GM12891 (cell line): ENCODE measurements at regions not wholly inside any gene's neighbourhood (a gene's known extent, or its start where the extent isn't known, plus 50 kb on each side); places are given as distances from the start of the nearest gene placed in this dataset.

Source experiments
- POLR2A ChIP-seq: IDR thresholded peaks from 2 replicates; pipeline ENCODE4 v1.6.1; 2011; ENCODE audit warnings: low read depth, low read length, control low read depth
- POLR2AphosphoS5 ChIP-seq: IDR thresholded peaks from 2 replicates; pipeline ENCODE4 v1.6.1; 2011; ENCODE audit warnings: low read depth, low read length, control low read depth
- TAF1 ChIP-seq: IDR thresholded peaks from 2 replicates; pipeline ENCODE4 v1.6.1; 2011; ENCODE audit warnings: low read depth, low read length, control low read depth

DNA sequence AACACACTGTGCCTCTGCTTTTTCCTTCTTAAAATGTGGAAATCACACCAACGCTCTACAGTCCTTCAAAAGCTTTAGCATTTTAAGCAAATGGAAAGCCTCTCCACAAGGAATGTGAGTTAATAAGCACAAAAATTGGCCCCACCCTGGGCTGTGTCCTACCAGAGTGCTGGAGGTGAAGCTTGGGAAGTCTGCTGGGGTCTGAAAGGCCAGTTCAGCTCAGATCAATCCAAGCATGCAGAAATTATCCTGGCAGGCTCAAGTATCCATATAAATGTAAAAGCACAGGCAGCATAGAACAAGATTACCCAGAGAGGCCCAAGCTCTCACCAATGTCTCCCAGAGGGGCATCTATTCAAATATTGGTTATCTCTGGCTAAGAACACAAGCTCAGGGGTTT lies 98.5 kb downstream of the ESM1 start:
- TF ChIP-seq POLR2A (no peak), POLR2AphosphoS5 (no peak), TAF1 (no peak)
